HG03520 (cell line): ENCODE measurements at regions not wholly inside any gene's neighbourhood (a gene's known extent, or its start where the extent isn't known, plus 50 kb on each side); places are given as distances from the start of the nearest gene placed in this dataset.

Experiments
- ATAC-seq: cut with Tn5 transposase; IDR thresholded peaks from one replicate; pipeline ENCODE4 v1.9.1; 2021; ENCODE audit warnings: mild to moderate bottlenecking, moderate library complexity; ENCODE audit not compliant: unreplicated experiment

DNA sequence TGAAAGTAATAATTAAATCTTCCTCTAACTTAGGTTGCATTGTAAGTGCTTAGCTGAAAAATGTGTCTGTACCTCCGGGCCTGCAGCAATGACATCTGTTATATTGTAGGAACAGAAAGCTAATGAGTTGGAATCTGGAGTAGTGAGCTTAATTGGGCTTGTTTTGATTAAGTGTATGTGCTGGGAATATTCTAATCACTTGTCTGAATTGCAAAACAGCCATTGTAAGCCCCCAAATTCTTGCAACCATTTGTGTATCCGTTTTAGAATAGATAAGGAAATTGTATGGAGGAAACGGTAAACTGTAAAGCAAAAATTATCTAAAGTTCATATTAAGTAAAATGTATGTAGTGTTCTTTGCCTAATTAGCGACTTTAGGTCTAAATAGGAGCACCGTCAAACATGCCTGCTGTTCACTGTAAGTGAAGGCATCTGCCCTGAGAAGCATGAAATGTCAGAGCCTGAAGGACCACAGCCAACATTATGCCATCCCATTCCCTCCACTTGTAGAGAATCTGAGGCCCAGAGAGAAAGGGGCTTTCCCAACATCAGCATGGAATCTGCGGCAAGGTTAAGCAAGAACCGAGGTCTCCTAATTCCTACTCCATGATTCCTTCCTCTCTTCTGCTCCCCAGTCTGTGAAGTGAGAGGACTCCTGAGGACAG lies 466.4 kb downstream of the TDRD15 start:
- ATAC-seq, result no peak

DNA sequence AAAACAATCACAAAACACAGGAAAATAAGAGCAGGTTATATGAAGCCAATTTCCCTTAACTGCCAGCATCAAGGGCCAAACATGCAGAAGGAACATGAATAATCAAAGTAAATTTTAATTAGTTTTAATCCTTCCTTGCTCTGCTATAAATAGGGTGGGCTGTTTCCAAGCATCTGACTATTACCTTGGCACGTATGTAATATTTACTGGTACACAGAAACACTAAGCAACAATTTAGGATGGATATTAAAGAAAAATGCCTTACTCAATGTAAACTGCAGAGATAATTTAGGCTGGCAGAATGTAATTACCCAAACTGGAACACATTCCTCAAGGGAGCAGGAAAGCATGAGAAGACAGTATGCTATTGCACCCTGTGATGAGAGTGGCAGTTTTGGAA lies 468.2 kb downstream of the TDRD15 start:
- ATAC-seq, result no peak

DNA sequence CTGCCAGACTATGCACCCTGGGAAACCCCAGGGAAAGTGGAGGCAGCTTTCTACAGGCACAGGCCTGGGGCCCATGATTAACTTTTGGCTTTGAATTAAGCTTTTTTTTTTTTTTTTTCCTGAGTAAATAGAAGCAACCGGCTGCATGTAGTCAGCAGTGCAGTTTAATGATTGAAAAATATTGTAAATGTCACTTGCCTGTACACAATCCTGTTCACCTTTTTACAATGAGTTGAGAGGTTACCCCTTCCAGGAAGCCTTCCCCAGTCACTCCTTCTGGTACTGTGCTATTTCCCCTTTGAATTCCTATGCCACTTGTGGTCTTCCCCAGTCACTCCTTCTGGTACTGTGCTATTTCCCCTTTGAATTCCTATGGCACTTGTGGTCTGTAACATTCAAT lies 475.6 kb downstream of the TDRD15 start:
- no peak for ATAC-seq

DNA sequence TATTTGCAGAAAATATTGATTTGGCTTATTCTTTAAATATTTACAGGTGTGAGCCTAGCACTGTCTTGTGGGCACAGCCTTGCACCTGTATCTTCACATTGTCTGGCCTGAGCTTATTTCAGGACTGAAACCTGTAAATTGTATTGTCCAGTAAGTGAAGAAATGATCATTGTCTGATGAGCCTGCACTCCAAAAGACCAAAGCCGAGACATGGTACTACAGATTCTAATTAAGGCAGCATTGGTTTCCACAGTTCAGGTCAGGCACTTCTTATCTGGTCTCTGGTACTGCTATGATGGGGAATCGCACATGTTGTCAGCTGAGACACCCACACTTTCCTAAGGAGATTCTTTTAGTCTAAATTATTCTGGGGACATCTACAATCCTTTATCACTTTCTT lies 479.0 kb downstream of the TDRD15 start:
- no peak for ATAC-seq

DNA sequence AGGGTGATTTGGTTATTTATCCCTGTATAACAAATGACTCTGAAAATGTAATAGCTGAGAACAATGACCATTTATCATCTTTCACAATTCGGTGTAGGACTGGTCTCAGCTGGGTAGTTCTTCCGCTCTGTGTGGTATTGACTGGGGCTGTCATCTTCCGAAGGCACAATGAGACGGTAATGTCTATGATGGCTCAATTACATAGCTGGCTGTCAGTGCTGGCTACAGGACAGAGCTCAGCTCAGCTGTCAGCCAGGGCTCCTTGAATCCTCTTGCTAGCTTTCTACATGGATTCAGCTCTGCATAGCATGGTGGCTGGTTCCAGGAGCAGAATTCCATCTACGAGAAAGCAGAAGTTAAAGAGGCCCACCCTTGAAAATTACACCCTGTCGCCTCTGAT lies 483.8 kb downstream of the TDRD15 start:
- no peak for ATAC-seq

DNA sequence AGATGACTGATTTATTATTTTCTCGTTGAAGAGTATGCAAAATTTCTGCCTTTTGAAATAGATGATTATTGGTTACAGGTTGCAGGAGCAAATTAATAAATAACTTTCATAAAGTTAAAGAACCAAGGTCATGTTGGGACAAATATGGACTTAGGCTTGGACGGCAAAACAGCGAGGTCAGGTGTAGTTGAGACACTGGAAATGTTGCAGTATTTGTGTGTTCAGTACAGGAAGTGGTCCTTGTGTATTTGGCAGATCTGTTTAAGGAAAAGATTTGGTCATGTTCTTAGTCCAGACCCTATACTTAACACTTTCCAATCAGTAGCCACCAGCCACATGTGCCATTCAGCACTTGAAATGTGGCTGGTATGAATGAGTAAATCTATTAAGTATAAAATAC lies 486.5 kb downstream of the TDRD15 start:
- no peak for ATAC-seq

DNA sequence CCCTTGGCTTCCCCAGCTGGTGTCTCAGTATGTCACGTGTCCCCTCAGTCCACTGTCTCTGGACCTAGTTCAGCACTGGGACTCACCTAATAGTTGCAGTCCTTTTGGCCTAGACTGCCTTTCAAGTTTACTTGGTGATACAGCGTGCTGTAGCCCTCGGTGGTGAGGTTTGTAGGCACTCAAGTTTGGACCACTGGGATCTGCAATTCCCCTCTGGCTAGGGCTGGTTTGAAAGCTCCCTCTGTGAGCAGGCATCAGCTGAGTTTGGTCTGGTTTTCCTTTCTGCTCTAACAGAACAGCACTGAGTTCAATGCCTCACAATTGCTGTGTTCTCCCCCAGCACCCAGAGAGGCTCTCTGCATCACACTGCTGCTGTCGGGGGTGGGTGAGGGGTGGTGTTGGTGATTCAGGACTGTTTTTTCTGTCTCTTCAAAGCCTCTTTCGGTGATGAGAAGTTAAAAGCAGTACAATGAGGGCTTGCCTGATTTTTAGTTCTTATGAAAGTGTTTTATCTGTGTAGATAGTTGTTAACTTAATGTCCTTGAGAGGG lies 494.2 kb downstream of the TDRD15 start:
- ATAC-seq, result no peak

DNA sequence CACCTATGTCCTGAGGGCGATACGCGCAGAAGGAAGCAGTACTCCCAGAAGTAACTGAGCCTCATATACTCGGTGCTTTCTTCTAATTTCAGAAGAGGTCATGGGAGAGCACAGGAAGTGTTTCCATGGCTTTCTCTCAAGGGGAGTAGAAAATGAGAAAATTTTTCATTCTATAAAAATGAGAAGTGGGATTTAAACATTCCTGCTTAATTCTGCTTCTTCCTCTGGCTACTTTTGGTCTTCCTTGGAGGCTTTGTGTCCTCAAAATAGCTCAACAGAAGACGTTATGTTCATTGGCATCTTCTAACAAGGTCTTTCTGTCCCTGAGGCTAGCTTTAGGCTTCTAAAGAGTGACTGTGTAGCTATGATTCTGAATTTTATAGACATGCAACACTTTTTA lies 497.0 kb downstream of the TDRD15 start:
- ATAC-seq, result no peak

DNA sequence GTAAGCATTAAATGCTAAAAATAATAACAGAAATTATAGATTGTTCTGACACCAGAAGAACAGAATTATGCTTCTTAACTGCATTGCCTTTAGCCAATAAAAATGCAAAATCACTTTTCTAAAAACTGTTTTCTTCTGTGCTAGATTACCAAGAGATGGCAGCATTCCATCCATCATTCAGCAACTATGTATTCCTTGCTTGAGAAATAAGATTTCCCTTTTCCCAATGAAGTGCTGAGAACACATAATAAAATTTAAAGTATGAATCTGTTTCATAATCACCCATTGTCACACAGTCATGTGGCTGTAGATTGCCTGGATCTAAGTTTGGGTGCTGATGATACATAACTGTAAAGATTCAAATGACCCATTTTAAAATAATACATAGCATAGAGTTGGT lies 504.2 kb downstream of the TDRD15 start:
- no peak for ATAC-seq

DNA sequence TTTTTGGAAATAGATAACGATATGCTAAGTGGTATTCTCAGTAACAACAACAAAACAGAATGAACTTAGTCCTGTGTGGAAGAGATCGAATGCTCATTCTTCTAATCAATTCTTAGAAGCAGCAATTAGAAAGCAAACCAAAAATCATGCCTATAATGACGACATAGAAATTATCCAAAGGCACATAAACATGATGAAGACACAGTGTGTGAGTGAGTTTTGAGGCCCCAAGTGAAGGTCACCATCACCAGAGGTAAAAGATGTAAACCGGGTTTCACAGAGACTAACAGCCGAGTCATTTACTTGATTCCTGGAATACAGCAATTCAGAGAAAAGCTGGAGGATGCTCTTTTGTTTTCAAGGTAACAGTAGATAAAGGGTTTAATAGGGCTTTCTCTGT lies 509.2 kb downstream of the TDRD15 start:
- ATAC-seq, result no peak

DNA sequence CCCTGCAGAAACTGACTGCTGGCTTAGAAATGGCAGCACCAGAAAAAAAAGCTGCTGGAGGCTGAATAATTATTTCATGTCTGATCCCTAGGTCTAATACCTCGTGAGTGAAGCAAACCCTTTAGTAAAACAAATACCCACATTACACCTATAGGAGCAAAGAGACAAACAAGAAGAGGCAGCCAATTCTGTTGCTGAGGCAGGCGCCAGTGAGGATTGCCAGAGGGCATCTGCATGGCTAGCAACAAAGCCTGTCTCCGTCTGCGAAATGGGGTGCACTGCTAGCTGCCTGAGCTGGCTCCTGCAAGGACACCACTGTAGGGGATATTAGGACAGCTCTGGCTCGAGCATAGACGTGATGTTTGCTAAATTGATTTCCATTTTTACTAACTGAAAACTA lies 509.7 kb downstream of the TDRD15 start:
- no peak for ATAC-seq

DNA sequence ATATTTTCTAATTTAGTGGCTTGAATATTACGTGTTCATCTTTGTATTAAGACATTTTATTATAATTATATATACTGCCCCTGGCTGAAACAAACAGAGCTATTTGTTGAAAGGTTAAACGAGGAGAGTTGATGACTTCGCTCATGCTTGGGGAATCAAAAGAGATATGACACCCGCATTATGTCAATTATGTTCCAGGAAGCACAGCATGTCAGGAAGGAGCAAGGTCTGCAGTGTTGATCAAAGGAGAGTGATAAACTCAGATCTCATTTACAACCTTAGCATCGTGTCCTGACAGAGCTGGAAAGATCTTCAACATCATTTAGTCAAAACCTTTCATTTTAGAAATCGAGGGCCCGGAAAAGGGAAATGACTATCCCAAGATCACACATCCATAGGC lies 510.1 kb downstream of the TDRD15 start:
- ATAC-seq, result no peak

DNA sequence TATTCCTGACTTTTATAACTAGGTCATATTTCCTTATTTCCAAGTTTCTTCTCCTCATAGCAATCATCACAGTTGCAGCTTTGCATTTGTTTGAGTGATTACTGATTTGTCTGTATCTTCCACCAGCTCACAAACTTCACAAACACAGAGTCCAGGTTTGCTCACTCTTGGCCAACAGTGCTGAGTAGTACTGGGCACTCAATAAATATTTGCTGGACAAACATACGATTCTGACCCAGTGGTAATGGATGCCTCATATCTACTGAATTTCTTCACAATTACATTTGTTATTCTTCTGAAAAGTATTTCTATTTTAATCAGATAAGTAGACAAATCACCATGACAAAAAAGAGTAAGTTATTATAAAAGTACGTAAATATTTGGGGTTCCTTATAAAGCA lies 516.3 kb downstream of the TDRD15 start:
- no peak for ATAC-seq

DNA sequence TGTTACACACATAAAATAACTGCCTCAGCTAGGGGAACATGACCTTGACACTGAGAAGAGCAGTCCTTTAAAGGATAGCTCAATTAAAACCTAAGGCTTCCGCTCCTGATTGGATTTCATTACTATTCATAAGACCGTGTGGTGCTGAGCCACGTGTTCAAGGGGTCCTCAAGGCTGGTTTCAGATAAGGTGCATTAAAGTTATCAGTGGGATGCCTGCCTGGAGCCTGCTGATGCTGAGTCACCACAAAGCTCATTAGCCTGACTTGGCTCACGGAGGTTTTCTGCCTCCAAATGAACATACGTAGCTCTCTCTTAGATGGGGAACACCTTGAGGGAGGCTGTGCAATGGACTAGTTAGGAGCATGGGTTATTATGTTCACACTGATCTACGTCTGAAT lies 518.9 kb downstream of the TDRD15 start:
- ATAC-seq, result no peak

DNA sequence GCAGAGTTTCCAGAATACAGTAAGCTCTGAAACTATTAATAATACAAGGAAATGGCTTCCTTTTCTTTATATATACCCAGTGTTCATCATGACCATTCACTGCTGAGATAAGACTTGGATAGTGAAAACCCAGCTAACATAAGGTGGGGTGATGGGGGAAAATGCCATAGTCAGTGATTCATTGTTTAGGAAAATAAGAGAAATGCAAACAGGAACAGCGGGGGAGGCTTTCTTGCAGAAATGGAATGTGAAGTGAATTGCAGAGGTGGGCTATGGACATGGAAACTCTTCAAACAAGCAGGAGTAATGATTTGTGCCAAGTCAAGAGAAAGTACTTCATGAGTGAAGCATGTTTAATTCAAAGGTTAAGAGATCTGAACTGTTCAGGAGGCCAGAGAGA lies 519.4 kb downstream of the TDRD15 start:
- no peak for ATAC-seq

DNA sequence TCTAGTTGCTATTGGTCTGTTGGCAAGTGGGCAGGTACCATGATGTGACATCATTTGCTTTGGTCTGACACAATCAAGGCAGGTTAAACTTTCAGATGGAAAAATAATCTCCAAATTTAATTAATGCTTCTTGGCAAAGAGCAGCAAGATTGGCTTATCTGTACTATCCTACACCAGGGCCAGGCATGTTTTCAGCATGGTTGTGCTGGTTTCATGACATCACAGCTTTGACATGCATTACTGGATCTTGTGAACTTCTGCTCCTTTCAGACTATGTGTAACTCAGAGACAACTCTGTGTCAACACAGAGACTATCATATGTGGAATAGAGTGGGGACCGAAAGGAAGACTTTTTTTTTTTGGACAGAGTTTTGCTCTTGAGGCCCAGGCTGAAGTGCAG lies 520.5 kb downstream of the TDRD15 start:
- no peak for ATAC-seq

DNA sequence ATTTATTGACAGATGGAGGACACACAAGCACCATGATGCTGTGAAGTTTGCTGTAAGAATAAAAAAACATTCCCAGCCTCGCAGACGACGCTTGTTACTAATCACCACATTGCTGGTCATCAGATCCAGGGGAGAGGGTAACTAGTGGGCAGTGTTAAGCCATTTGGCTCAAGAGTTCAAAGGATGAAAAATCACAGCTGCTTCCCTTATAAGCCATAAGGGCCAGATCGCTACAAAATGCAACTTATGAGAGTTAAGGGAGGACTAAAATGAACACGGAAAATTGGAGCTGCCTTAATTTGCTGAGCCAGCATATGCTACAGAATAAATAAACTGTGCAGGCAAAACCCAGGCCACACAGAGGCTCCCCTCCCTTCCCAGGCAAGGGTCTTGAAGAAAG lies 522.6 kb downstream of the TDRD15 start:
- no peak for ATAC-seq

DNA sequence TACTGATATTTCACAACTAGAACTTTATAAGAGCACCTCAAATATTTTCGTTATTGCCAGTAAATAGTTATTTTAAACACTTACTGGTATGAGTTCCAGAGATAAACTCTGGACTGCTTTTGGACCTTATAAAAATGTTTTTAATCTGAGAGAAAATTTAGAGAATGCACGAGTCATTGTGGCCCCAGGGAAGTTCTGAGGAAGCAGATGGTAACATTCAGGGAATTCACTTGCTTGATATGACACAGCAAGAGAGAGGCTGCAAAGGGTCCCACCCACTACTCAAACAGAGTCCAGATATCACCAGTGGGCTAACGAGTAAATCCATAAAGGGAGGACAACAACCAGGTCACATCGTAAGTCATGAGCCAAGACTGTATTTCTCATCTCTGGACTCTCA lies 526.8 kb downstream of the TDRD15 start:
- ATAC-seq, result no peak

DNA sequence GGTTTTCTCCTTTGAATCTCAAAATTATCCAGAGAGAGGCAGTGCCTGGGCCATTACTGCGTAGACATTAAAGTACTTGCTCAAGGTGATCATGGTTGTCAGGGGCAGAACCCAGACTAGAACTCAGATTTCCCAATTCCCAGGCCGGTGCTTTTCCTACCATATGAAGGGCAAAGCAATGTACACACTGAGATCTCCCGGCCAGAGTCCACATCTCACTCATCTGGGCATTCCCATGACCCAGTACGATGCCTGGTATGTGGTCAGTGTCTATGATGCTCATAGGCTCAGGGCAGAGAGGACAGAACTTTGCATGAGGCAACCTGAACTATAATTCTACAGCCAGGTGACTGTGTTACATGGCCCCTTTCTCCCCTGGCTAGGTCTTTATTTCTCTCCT lies 531.4 kb downstream of the TDRD15 start:
- no peak for ATAC-seq

DNA sequence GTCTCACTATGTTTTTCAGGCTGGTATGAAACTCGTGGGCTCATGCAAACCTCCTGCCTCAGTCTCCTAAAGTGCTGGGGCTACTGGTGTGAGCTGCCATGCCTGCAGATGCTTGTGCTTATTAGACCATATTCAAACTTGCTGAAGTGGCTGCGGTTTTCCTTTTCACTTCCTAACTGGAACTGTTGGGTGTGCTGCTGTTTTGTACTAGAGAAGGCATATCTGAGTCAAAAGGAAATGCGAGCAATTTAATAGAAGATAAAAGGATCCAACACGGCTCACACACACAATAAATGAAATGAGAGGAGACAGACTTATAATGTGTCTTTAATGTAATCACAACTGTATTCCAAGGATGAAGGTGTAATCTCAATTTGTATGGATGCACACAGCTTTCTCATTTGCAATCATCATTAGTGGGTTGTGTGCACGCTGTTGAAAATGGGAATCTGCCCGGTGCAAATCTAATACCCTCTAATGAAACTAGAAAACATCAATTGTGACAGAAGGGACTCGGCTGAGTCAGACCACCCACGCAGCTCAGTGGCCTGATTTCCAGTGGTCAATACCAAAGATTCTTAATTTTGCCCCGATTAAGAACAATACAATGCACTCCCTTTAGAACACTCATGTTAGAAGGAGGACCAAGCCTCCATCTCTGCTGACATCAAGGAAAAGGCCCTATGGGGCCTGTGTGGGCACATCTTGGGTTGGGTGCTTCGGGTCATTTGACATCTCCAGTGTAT lies 532.7 kb downstream of the TDRD15 start:
- no peak for ATAC-seq

DNA sequence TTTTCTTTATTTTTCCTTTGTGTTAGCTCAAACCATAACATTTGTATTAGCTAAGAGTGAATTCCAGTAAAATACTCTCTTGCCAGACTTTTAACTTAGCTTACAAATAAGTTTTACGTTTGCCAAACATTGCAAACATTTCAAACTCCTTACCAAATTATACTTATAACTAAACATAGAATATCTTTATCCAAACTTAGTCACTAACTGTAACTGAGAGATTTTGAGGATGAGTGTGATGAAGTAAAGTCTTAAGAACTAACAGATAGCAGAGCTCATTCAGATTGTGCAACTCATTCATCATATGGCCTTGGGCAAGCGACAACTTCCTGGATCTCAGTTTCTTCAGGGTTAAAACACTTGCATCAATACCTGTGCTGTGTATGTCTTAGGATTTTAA lies 533.7 kb downstream of the TDRD15 start:
- no peak for ATAC-seq

DNA sequence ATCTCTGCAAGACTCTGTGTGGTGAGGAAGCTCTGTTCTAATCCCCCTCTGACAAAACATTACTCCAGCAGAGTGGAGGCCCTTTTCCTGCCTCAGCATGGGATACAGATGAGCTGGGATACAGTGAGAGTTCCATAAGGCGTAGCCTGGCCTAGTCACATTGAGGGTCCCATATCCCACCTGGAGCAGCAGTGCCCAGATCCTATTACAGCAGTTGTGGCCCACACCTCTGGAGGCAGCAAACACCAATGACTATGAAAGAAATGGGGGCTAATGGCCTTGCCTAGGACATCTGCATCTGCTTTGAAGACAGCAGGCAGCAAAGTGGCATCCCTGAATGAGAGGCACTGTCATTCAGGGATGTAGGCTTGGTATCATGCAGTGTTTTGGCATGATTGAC lies 534.5 kb downstream of the TDRD15 start:
- ATAC-seq, result no peak
